GM18526 (cell line): ENCODE measurements at regions not wholly inside any gene's neighbourhood (a gene's known extent, or its start where the extent isn't known, plus 50 kb on each side); places are given as distances from the start of the nearest gene placed in this dataset.

Experiments used
- POLR2A ChIP-seq: IDR thresholded peaks from 3 replicates; pipeline ENCODE4 v1.6.1; 2011; ENCODE audit not compliant: insufficient read length; ENCODE audit errors: extremely low read depth

GRCh38 chrX:46059316-46059715, 485.9 kb downstream of the ZNF674 start:
- no peak for TF ChIP-seq POLR2A

- TF ChIP-seq POLR2A = no peak
Measured at GRCh38 chrX:46044486-46044885, 500.7 kb downstream of the ZNF674 start.

GRCh38 chrX:46040001-46040400, 505.2 kb downstream of the ZNF674 start:
- no peak for TF ChIP-seq POLR2A

DNA sequence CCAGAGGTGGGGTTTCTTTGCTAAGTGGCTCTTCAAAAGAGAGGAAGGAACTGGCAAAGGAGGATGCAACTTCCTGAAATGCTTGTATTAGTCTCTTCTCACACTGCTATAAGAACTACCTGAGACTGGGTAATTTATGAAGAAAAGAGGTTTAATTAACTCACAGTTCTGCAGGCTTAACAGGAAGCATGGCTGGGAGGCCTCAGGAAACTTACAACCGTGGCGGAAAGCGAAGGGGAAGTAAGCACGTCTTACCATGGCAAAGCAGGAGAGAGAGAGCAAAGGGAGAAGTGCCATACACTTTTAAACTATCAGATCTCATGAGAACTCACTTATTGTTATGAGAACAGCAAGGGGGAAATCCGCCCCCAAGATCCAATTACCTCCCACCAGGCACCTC, 505.7 kb downstream of the ZNF674 start:
- TF ChIP-seq POLR2A = no peak

- TF ChIP-seq POLR2A = no peak
Measured at GRCh38 chrX:46036508-46036907, 508.7 kb downstream of the ZNF674 start.

- TF ChIP-seq POLR2A = no peak
Measured at GRCh38 chrX:46034868-46035267, 510.4 kb downstream of the ZNF674 start.

DNA sequence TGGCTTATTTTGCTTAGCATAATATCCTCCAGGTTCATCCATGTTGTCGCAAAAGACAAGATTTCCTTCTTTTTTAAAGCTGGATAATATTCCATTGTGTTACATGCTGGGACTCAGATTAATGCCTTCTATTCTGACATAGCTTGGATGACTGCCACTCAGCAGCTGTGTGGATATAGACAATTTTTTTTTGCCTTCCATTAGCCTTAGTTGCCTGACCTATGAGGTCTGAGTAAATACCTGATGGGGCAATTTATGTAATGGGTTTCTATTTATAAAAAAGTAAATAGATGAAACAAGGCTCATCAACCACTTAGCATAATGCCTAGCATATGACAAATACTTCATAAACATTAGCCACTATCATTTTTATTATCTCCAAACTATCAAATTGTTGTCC, 515.4 kb downstream of the ZNF674 start:
- no peak for TF ChIP-seq POLR2A

DNA sequence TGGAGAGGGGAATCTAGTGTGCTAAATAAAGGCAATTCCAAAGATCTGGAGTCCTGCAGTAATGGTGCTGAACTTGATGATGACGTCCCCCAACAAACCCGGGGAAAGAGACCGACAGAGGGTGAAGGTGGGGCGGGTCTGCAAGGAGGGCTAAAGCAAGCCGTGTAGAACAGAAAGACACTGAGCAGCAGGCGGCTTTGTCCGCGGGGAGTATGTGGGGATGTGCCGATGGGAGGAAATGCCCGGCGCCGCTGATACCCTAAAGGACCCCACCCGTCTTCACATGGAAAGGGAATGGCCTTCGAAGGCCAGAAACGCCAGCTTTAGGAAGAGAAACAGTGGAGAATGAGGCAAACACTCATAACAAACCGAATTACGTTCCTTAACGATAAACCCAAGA, 528.9 kb downstream of the ZNF674 start:
- TF ChIP-seq POLR2A = no peak

DNA sequence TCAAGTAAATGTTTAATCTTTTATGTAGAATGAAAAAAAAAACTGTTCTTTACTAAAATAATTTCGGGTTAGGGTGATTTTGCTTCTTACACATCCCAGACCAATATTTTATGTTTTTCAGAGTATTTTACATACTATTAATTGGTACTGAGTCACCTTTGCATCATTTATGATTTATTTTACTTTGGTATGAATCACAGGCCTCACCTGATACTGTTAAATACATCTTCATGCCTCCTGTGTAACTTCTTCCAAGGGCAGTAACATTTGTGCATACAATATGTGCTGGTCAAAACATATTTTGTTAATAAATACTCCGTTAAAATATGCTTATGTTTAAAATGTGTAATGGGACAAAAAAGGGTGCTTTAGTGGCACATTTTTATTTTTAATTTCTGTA, 529.6 kb downstream of the ZNF674 start:
- no peak for TF ChIP-seq POLR2A

DNA sequence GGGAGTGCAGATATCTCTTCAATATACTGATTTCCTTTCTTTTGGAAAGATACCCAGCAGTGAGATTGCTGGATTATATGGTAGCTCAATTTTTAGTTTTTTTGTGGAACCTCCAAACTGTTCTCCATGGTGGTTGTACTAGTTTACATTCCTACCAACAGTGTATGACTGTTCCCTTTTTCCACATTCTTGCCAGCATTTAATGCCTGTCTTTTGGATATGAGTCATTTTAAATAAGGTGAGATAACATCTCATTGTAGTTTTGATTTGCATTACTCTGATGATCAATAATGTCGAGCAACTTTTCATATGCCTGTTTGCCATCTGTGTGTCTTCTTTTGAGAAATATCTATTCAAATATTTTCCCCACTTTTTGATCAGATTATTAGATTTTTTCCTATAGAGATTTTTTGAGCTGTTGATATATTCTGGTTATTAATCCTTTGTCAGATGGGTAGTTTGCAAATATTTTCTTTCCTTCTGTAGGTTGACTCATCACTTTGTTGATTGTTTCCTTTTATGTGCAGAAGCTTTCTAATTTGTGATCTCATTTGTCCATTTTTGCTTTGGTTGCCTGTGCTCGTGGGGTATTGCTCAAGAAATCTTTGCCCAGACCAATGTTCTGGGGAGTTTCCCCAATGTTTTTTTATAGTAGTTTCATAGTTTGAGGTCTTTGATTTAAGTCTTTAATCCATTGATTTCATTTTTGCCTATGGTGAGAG, 552.7 kb downstream of the ZNF674 start:
- no peak for TF ChIP-seq POLR2A

- no peak for TF ChIP-seq POLR2A
Measured at GRCh38 chrX:45986971-45987370, 558.2 kb downstream of the ZNF674 start.

- TF ChIP-seq POLR2A = no peak
Measured at GRCh38 chrX:45986081-45986480, 559.1 kb downstream of the ZNF674 start.

DNA sequence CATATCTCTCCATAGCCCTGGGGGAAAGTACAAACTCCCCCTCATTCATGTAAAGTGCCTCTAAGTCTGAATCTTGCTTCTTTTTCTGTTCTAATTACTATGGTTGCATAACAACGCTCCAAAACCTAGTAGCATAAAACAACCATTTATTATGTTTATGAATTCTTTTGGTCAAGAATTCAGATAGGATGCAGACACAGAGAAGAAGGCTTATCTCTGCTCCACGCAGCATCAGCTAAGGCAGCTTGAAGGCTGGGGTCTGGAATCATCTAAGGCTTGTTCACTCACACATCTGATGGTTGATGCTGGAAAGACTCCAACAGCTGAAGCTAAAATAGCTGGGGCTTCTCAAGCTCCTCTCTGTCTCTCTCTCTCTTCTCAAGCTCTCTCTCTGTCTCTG, 564.5 kb downstream of the ZNF674 start:
- no peak for TF ChIP-seq POLR2A

GRCh38 chrX:45975633-45976032, 569.6 kb downstream of the ZNF674 start:
- no peak for TF ChIP-seq POLR2A

DNA sequence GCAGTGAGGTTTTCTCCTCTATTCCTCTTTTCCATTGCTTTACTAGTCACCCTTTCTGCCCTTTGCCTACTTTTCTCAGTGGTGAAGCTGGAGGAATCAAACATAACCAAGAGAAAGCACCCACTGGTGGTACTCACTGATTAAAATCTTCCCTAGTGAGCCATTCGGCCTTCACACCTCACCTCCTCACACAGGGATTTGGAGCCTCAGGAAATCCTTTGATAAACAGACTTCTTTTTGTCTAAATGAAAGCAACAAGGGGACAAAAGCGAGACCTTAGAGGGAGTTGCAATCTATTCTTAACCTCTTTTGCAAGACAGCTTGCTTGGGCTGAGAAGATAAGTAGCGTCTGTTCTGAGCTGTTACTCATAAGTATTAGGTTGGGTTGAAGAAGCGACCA, 572.6 kb downstream of the ZNF674 start:
- TF ChIP-seq POLR2A = no peak

- no peak for TF ChIP-seq POLR2A
Measured at GRCh38 chrX:45959567-45959966, 585.7 kb downstream of the ZNF674 start.

DNA sequence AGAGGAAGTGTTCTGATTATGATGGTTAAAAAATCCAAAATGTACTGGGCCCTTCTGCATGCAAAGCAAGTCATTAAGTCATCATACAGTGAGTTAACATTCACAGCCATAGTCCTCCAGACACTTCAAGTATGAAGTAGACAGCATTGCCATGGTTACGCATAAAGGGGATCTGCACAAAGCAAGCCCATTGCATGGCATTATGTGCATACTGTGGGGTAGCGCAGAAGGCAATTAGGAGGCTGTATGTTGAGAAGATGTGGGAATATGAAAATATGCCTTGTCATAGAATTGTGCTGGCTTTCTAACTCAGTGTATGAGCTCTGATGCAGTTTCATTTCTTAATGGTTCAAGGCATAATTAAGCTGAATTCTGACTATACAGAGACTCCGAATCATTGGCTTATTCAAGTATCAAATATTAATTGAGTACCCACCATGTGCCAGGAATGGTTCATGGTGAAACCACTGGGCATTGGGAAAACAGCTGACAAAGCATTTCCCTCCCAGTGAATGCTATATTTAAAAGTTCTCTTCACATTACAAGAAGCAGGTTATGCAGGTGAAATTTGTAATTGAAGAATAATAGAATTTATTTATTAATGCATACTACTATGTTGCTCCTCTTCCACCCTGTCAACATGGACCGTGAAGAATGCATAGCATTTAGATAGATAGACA, 588.9 kb downstream of the ZNF674 start:
- no peak for TF ChIP-seq POLR2A
